Activated CD4-positive, alpha-beta T cell treated with anti-CD3 and anti-CD28 coated beads, Interleukin-2, amount 10 ng/mL, durations not matched to agents 24 days and 14 days (primary cell): ENCODE measurements at regions not wholly inside any gene's neighbourhood (a gene's known extent, or its start where the extent isn't known, plus 50 kb on each side); places are given as distances from the start of the nearest gene placed in this dataset.
"Not testable (repeated sequence)": the region's sequence is repeated elsewhere in the genome, so short reads cannot be mapped to it uniquely, and the experiment has no call there.

Source experiments
- DNase-seq: peaks from one replicate; pipeline ENCODE4 v3.0.0; 2022
- H3K27ac Mint-ChIP-seq: one replicate; pipeline ENCODE4 v1.8.0; 2022; ENCODE audit warnings: mild to moderate bottlenecking, mixed read lengths
- H3K27me3 Mint-ChIP-seq: one replicate; pipeline ENCODE4 v1.8.0; 2022; ENCODE audit warnings: mixed read lengths
- H3K36me3 Mint-ChIP-seq: one replicate; pipeline ENCODE4 v1.8.0; 2022; ENCODE audit warnings: low read depth, mild to moderate bottlenecking, mixed read lengths
- H3K4me1 Mint-ChIP-seq: one replicate; pipeline ENCODE4 v1.8.0; 2021; ENCODE audit warnings: mixed read lengths
- H3K4me3 Mint-ChIP-seq: one replicate; pipeline ENCODE4 v1.8.0; 2022; ENCODE audit warnings: mild to moderate bottlenecking, moderate library complexity, mixed read lengths
- H3K9me3 Mint-ChIP-seq: one replicate; pipeline ENCODE4 v1.8.0; 2021; ENCODE audit warnings: mixed read lengths
- intact Hi-C: fragments of 100-400 bp; cut with micrococcal nuclease; formaldehyde crosslinking; loops from one replicate; pipeline ENCODE4 v1.15.1; 2023

- H3K27ac Mint-ChIP-seq, result no peak overlapping the region
- no peaks in the 10 kb centered on the region for H3K4me1 Mint-ChIP-seq
- H3K4me3 Mint-ChIP-seq, result no peak overlapping the region
- H3K27me3 Mint-ChIP-seq, result peaks cover 19% of the 10 kb centered on the region
- no peak for DNase-seq
- intact Hi-C loops, result no loop called here
- no peaks in the 10 kb centered on the region for H3K36me3 Mint-ChIP-seq
- H3K9me3 Mint-ChIP-seq, result peaks cover 4% of the 10 kb centered on the region
Measured at GRCh38 chr10:4434516-4435071, 391.4 kb upstream of the AKR1E2 start.

DNA sequence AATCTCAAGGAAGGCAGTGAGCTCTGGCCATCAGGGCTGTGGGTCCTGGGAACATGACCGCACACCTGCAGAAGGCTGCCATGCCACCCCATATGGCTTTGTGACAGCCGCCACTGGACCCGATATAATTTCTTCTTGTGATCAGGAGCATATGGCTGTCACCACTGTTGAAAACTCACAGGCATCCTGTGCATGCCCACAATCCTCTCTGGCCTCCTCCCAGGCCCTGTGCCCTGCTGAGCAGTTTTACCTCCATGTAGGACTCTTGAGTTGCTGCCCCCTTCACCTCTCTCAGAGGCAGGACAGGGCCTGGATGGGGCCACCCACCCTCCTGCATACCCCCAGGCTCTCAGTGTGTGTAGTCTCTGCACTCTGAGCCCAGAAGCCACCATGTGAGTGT lies 391.9 kb upstream of the AKR1E2 start:
- Mint-ChIP-seq H3K36me3 (no peaks in the 10 kb centered on the region), H3K4me1 (no peaks in the 10 kb centered on the region), H3K27me3 (peaks cover 19% of the 10 kb centered on the region), H3K4me3 (no peak overlapping the region), H3K9me3 (peaks cover 4% of the 10 kb centered on the region), H3K27ac (no peak overlapping the region)
- DNase-seq, result no peak
- intact Hi-C loops, result no loop called here

GRCh38 chr10:4431114-4431863 lies 394.7 kb upstream of the AKR1E2 start:
- no peak for DNase-seq
- Mint-ChIP-seq H3K4me3 (no peak overlapping the region), H3K27me3 (peaks cover 14% of the 10 kb centered on the region), H3K27ac (no peak overlapping the region), H3K9me3 (peaks cover 8% of the 10 kb centered on the region), H3K4me1 (no peaks in the 10 kb centered on the region), H3K36me3 (no peaks in the 10 kb centered on the region)
- intact Hi-C loops, result no loop called here

- H3K27me3 Mint-ChIP-seq, result peaks cover 18% of the 10 kb centered on the region
- DNase-seq, result no peak
- no peak overlapping the region for H3K27ac Mint-ChIP-seq
- no peak overlapping the region for H3K4me3 Mint-ChIP-seq
- intact Hi-C loops, result no loop called here
- H3K36me3 Mint-ChIP-seq, result no peaks in the 10 kb centered on the region
- H3K9me3 Mint-ChIP-seq, result peaks cover 8% of the 10 kb centered on the region
- no peaks in the 10 kb centered on the region for H3K4me1 Mint-ChIP-seq
Measured at GRCh38 chr10:4429571-4429970, 396.4 kb upstream of the AKR1E2 start.

GRCh38 chr10:4427532-4427931 lies 398.5 kb upstream of the AKR1E2 start:
- Mint-ChIP-seq H3K36me3 (no peaks in the 10 kb centered on the region), H3K4me3 (no peak overlapping the region), H3K9me3 (peaks cover 8% of the 10 kb centered on the region), H3K27me3 (peaks cover 19% of the 10 kb centered on the region), H3K4me1 (no peaks in the 10 kb centered on the region), H3K27ac (no peak overlapping the region)
- intact Hi-C loops, result no loop called here
- DNase-seq, result no peak

DNA sequence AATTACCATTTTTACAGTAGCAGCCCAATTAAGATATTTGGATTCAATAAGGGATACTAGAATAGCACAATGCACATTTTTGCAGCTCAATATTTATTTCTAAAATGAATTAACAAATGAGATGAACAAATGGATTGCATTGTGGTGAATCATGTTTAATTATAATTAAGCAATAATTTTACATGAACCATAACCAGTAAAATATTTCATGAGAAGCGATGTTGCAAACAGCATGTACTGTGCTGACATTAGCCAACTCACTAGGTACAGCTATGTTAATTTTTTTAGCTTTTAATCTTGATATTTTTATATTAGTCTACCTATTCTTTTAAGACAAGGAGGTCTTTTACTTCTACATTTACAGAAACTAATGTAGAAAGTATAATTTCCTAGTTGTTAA lies 399.1 kb upstream of the AKR1E2 start:
- H3K4me1 Mint-ChIP-seq, result no peaks in the 10 kb centered on the region
- no peaks in the 10 kb centered on the region for H3K36me3 Mint-ChIP-seq
- peaks cover 23% of the 10 kb centered on the region for H3K27me3 Mint-ChIP-seq
- H3K27ac Mint-ChIP-seq, result no peak overlapping the region
- H3K9me3 Mint-ChIP-seq, result peaks cover 8% of the 10 kb centered on the region
- intact Hi-C loops, result no loop called here
- no peak for DNase-seq
- H3K4me3 Mint-ChIP-seq, result no peak overlapping the region

GRCh38 chr10:4409319-4409718 lies 416.7 kb upstream of the AKR1E2 start:
- Mint-ChIP-seq H3K9me3 (no peaks in the 10 kb centered on the region), H3K27me3 (peaks cover 11% of the 10 kb centered on the region), H3K36me3 (no peaks in the 10 kb centered on the region), H3K4me3 (no peak overlapping the region), H3K27ac (no peak overlapping the region), H3K4me1 (peaks cover 2% of the 10 kb centered on the region)
- intact Hi-C loops, result no loop called here
- no peak for DNase-seq

DNA sequence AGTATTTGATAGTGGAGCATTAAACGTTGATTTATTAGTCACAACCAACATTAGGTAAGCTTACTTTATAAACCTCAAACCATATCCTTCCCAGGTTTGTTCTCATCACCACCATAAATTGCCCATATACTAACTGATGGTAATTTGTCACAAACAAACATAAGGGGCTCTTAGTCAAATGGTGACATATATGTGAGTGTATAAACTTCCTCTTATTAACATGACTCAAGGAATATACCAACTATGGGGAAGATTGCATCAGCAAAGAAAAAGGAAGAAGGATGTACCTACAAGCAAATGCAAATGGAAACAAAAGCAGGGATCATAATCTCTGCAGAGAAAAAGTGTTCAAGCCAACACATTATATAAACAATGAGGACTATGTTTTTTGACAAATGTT lies 418.2 kb upstream of the AKR1E2 start:
- H3K9me3 Mint-ChIP-seq, result no peaks in the 10 kb centered on the region
- peaks cover 2% of the 10 kb centered on the region for H3K4me1 Mint-ChIP-seq
- H3K27me3 Mint-ChIP-seq, result peaks cover 14% of the 10 kb centered on the region
- H3K27ac Mint-ChIP-seq, result no peak overlapping the region
- no peaks in the 10 kb centered on the region for H3K36me3 Mint-ChIP-seq
- intact Hi-C loops, result no loop called here
- no peak for DNase-seq
- no peak overlapping the region for H3K4me3 Mint-ChIP-seq

DNA sequence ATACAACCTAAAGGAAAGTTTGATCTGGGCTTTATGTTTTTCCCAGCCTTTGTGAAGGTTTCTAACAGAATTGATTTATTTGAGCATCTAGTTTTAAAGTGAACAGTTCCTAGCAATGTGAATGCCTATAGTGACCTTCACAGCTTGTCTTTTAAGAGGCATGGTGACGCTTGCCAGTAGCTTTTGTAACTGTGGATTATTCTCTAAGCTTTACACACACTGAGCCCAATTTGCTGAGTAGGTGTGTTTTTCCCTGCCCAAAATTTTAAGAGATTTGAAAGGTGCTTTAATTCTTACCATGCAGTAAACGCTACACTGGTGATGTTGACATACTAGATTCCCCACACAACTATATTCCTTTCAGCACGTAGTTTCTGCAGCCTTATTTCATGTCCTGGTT lies 420.2 kb upstream of the AKR1E2 start:
- H3K36me3 Mint-ChIP-seq, result no peaks in the 10 kb centered on the region
- intact Hi-C loops, result no loop called here
- H3K27me3 Mint-ChIP-seq, result peaks cover 10% of the 10 kb centered on the region
- no peak overlapping the region for H3K4me3 Mint-ChIP-seq
- H3K27ac Mint-ChIP-seq, result no peak overlapping the region
- peaks cover 2% of the 10 kb centered on the region for H3K4me1 Mint-ChIP-seq
- no peak for DNase-seq
- H3K9me3 Mint-ChIP-seq, result no peaks in the 10 kb centered on the region

DNA sequence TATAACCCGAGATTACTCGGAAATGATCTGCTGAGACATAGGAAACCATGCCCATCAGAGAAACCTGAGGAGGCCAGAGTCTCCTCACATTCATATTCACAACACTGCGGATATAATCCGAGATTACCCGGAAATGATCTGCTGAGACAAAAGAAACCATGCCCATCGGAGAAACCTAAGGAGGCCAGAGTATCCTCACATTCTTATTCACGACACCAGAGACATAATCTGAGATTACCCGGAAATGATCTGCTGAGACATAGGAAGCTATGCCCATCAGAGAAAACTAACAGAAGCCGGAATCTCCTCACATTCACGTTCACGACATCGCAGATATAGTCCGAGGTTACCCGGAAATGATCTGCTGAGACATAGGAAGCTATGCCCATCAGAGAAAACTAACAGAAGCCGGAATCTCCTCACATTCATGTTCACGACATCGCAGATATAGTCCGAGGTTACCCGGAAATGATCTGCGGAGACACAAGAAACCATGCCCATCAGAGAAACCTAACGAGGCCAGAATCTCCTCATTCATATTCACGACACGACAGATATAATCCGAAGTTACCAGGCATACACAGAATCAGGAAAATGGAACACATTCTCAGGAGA lies 422.3 kb upstream of the AKR1E2 start:
- intact Hi-C loops, result no loop called here
- Mint-ChIP-seq H3K27me3 (peaks cover 10% of the 10 kb centered on the region), H3K4me3 (no peak overlapping the region), H3K4me1 (peaks cover 2% of the 10 kb centered on the region), H3K27ac (no peak overlapping the region), H3K36me3 (no peaks in the 10 kb centered on the region), H3K9me3 (no peaks in the 10 kb centered on the region)
- DNase-seq, result no peak

DNA sequence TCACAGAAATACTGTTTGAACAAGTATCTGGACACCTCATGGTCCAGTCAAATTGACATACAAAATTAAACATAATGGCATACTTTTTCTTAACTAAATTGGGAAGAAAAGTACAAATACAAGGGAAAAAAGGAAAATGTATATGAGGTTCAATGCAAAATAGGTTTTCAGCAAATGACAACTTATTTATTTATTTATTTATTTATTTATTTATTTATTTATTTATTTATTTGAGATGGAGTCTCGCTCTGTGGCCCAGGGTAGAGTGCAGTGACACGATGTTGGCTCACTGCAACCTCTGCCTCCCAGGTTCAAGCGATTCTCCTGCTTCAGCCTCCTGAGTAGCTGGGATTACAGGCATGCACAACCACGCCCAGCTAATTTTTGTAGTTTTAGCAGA lies 424.9 kb upstream of the AKR1E2 start:
- peaks cover 14% of the 10 kb centered on the region for H3K27me3 Mint-ChIP-seq
- DNase-seq, result not testable (repeated sequence)

DNA sequence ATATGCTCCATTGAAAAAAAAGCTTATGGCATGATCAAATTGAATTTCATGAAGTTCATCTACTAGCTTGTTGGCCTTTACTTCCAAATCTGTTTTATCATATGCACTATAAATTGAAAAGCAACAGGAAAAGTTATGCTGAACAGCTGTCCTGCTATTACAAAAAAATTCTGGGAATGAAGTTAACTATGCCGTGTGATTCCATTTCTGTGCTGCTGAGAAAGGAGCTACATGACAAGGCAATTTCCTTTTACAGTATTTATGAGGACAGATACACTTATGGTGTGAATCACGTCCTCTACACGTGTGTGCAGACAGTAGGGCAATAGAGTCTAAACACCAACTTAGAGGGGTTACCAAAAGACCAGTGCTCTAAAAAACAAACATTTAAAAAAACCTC lies 426.5 kb upstream of the AKR1E2 start:
- Mint-ChIP-seq H3K9me3 (no peaks in the 10 kb centered on the region), H3K27ac (no peak overlapping the region), H3K4me3 (no peak overlapping the region), H3K4me1 (no peaks in the 10 kb centered on the region), H3K27me3 (peaks cover 10% of the 10 kb centered on the region), H3K36me3 (no peaks in the 10 kb centered on the region)
- intact Hi-C loops, result no loop called here
- DNase-seq, result no peak

More for the DNA sequence above, 424.9 kb upstream of the AKR1E2 start:
- H3K36me3 Mint-ChIP-seq, H3K9me3 Mint-ChIP-seq, intact Hi-C loops, H3K4me1 Mint-ChIP-seq, H3K27ac Mint-ChIP-seq, H3K4me3 Mint-ChIP-seq: not testable (repeated sequence)

- Mint-ChIP-seq H3K36me3 (no peaks in the 10 kb centered on the region), H3K27me3 (peaks cover 11% of the 10 kb centered on the region), H3K9me3 (no peaks in the 10 kb centered on the region), H3K27ac (no peak overlapping the region), H3K4me3 (no peak overlapping the region), H3K4me1 (no peaks in the 10 kb centered on the region)
- DNase-seq, result no peak
- intact Hi-C loops, result no loop called here
Measured at GRCh38 chr10:4398602-4399001, 427.4 kb upstream of the AKR1E2 start.

- peaks cover 6% of the 10 kb centered on the region for H3K27me3 Mint-ChIP-seq
- H3K4me3 Mint-ChIP-seq, result no peak overlapping the region
- no peak overlapping the region for H3K27ac Mint-ChIP-seq
- DNase-seq, result no peak
- intact Hi-C loops, result no loop called here
- H3K4me1 Mint-ChIP-seq, result no peaks in the 10 kb centered on the region
- no peaks in the 10 kb centered on the region for H3K36me3 Mint-ChIP-seq
- H3K9me3 Mint-ChIP-seq, result no peaks in the 10 kb centered on the region
Measured at GRCh38 chr10:4397337-4397736, 428.7 kb upstream of the AKR1E2 start.
